ENCODE measurements at regions not wholly inside any gene's neighbourhood (a gene's known extent, or its start where the extent isn't known, plus 50 kb on each side); places are given as distances from the start of the nearest gene placed in this dataset.

DNA sequence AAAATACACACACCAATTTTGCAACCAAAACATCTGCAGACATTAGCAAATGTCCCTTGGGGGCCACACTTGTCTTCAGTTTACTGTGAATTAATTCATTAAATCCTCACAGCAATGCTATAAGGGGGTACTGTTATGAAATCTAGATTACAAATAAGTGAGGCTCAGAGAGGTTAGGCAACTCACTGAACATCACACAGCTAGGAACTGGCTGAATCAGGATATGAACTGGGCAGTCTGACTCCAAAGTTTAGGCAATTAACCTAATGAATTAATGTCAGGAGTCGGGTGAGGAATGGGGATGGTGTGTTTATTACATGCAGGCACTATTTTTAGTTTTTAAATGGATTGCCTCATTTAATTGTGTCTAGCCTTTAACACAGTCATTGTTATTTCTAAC lies 305.7 kb upstream of the XYLT1 start:
- Histone ChIP-seq H3K36me3 (no peaks in the 10 kb centered on the region), H3K27ac (no peak overlapping the region), H3K27me3 (replicated peaks in 1 of 7) (peaks cover 0 to 17% (median 0%) of the 10 kb centered on the region in 7 donors), H3K4me3 (no peak overlapping the region), H3K4me1 (peaks cover 0 to 3% (median 0%) of the 10 kb centered on the region in 6 donors), H3K9me3 (peaks cover 0 to 12% (median 0%) of the 10 kb centered on the region in 8 donors)
- TF ChIP-seq POLR2AphosphoS5 (IDR thresholded peaks at IDR 0.05) (no peak), POLR2A (IDR thresholded peaks at IDR 0.05) (no peak)
- TF ChIP-seq, protein P1, sequence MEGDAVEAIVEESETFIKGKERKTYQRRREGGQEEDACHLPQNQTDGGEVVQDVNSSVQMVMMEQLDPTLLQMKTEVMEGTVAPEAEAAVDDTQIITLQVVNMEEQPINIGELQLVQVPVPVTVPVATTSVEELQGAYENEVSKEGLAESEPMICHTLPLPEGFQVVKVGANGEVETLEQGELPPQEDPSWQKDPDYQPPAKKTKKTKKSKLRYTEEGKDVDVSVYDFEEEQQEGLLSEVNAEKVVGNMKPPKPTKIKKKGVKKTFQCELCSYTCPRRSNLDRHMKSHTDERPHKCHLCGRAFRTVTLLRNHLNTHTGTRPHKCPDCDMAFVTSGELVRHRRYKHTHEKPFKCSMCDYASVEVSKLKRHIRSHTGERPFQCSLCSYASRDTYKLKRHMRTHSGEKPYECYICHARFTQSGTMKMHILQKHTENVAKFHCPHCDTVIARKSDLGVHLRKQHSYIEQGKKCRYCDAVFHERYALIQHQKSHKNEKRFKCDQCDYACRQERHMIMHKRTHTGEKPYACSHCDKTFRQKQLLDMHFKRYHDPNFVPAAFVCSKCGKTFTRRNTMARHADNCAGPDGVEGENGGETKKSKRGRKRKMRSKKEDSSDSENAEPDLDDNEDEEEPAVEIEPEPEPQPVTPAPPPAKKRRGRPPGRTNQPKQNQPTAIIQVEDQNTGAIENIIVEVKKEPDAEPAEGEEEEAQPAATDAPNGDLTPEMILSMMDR (IDR thresholded peaks at IDR 0.05 in 8 of 11, conservative IDR thresholded peaks at IDR 0.05 in 3 of 11), result no peak
- no peak for DNase-seq
- WGBS, 5 donors, result 40 to 67% (median 61%) methylated on average over 1 of the region's 1 CpG
- intact Hi-C loops (cut with DNase I; ENCODE audit: low total_unique reads), result no loop called here

DNA sequence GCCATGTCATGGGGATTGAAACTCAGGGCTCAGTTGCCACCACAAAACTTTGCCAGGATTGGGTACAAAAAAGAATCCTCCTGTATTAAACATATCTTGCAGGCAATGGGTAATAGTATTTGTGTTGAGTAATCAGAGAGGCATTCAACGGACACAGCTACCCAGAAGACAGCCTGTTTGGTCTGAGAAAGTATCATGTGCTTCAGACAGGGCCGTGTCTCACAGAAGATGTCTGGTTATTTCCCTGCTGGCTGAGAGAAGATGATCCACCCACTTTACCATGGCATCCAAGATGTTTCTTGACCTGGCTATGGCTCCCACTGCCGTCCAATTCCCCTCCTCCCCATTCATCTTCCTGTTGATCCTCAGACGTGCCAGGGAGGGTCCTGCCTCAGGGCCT lies 304.3 kb upstream of the XYLT1 start:
- H3K9me3 ChIP-seq, result peaks cover 0 to 22% (median 0%) of the 10 kb centered on the region in 8 donors
- H3K27ac ChIP-seq, result no peak overlapping the region
- no peaks in the 10 kb centered on the region for H3K36me3 ChIP-seq
- TF ChIP-seq, protein P1 (IDR thresholded peaks at IDR 0.05 in 8 of 11, conservative IDR thresholded peaks at IDR 0.05 in 3 of 11), result no peak
- TF ChIP-seq POLR2AphosphoS5 (IDR thresholded peaks at IDR 0.05) (no peak), POLR2A (IDR thresholded peaks at IDR 0.05) (no peak)
- H3K4me1 ChIP-seq, result peaks cover 0 to 3% (median 0%) of the 10 kb centered on the region in 6 donors
- no peak overlapping the region for H3K4me3 ChIP-seq
- WGBS, 5 donors, result 63 to 83% (median 72%) methylated on average over 4 of the region's 4 CpGs
- no peak for DNase-seq
- intact Hi-C loops (cut with DNase I; ENCODE audit: low total_unique reads), result no loop called here
- H3K27me3 ChIP-seq (replicated peaks in 1 of 7), result peaks cover 0 to 17% (median 0%) of the 10 kb centered on the region in 7 donors

DNA sequence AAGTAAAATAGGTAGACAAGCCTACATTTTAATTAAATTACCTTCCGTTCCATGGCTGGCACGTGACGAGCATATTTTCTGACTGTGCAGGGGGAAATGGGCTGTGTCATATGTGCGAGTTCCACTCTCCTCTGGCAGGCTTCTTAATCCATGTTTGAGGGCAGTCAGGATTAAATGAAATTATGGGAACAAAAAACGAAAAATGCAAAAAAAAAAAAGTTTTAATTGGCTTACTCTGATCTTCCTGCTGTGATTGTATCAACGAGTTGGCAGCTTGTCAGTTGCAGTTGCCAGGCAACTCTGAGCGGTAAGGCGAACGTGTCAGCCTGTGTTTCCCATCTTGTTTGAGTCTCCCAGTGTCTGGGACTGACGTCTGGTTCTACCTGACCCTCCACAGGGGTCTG lies 302.9 kb upstream of the XYLT1 start:
- Histone ChIP-seq H3K27me3 (replicated peaks in 1 of 7) (peaks cover 0 to 17% (median 0%) of the 10 kb centered on the region in 7 donors), H3K4me1 (peaks cover 0 to 3% (median 0%) of the 10 kb centered on the region in 6 donors), H3K36me3 (no peaks in the 10 kb centered on the region), H3K4me3 (no peak overlapping the region), H3K27ac (no peak overlapping the region), H3K9me3 (peaks cover 0 to 21% (median 0%) of the 10 kb centered on the region in 8 donors)
- TF ChIP-seq, protein P1 (IDR thresholded peaks at IDR 0.05 in 8 of 11, conservative IDR thresholded peaks at IDR 0.05 in 3 of 11), result no peak
- TF ChIP-seq POLR2A (IDR thresholded peaks at IDR 0.05) (no peak), POLR2AphosphoS5 (IDR thresholded peaks at IDR 0.05) (no peak)
- DNase-seq, result no peak
- intact Hi-C loops (cut with DNase I; ENCODE audit: low total_unique reads), result no loop called here
- WGBS, 5 donors, result 43 to 55% (median 47%) methylated on average over 10 of the region's 10 CpGs

DNA sequence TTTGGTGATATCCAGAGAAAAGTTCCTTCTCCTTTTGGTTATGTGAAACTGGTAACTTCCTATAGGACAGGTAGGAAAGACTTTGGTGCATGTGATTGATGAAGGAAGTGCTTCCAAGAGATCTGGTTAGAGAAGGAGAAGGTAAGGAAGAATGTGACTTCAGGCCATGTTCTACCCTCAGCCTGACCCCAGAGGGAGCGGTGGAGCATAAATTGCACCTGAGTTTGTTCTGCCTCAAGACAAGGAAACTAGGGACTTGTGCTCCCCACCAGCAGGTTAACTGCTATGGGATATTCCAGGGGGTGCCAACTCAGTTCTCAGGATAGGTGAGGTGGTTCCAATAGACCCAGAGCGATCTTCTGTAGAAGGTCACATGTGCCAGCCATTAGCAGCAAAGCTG lies 299.3 kb upstream of the XYLT1 start:
- H3K27ac ChIP-seq, result no peak overlapping the region
- H3K27me3 ChIP-seq (replicated peaks in 1 of 7), result peaks cover 0 to 8% (median 0%) of the 10 kb centered on the region in 7 donors
- TF ChIP-seq, protein P1 (IDR thresholded peaks at IDR 0.05 in 8 of 11, conservative IDR thresholded peaks at IDR 0.05 in 3 of 11), result no peak
- no peak for TF ChIP-seq POLR2AphosphoS5 (IDR thresholded peaks at IDR 0.05)
- no peak for TF ChIP-seq POLR2A (IDR thresholded peaks at IDR 0.05)
- intact Hi-C loops (cut with DNase I; ENCODE audit: low total_unique reads), result no loop called here
- peaks cover 0 to 11% (median 2%) of the 10 kb centered on the region in 8 donors for H3K9me3 ChIP-seq
- DNase-seq, result no peak
- H3K4me1 ChIP-seq, result no peaks in the 10 kb centered on the region
- H3K36me3 ChIP-seq, result no peaks in the 10 kb centered on the region
- H3K4me3 ChIP-seq, result no peak overlapping the region
- 86 to 100% (median 91%) methylated on average over 2 of the region's 2 CpGs for WGBS, 5 donors
